ENCODE measurements at regions not wholly inside any gene's neighbourhood (a gene's known extent, or its start where the extent isn't known, plus 50 kb on each side); places are given as distances from the start of the nearest gene placed in this dataset.

DNA sequence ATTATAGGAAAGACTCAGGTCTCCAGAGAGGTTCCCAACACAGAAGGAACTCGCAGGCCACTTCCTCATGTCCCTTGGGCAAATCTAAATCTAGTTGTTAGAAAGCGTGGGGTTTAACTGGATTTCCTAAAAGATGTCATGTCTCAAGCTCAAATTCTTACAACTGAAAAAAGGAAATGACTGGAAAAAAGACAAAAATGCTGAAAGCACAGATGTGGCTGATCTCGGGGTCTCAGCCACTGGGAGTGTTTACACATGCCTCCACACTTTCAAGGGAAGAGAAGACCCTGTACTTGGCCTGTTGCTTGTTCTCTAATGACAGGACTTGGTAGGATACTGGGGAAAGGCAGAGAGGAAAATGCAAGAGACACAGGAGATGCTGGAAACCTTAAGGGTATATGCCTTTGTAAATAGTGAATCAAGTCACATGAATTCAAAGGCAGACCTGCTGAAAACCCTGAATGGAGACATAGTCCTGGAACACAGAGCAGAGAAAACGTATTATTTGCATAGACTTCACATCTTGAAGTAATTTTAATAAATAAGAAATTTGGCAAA is 160.9 kb upstream of the MEIS1 start:
- H3K4me1 ChIP-seq (ENCODE audit: control insufficient read depth in 1 of 2, insufficient read depth in 1 of 2, low read depth in 1 of 2, low read length in 1 of 2), result no peaks in the 10 kb centered on the region
- H3K4me3 ChIP-seq (ENCODE audit: low read depth in 1 of 2, low read length in 1 of 2), result no peak overlapping the region
- no peaks in the 10 kb centered on the region for H3K9me3 ChIP-seq
- H3K27me3 ChIP-seq, result no peaks in the 10 kb centered on the region
- no peaks in the 10 kb centered on the region for H3K36me3 ChIP-seq
- no peak overlapping the region for H3K27ac ChIP-seq
- TF ChIP-seq, protein P1, sequence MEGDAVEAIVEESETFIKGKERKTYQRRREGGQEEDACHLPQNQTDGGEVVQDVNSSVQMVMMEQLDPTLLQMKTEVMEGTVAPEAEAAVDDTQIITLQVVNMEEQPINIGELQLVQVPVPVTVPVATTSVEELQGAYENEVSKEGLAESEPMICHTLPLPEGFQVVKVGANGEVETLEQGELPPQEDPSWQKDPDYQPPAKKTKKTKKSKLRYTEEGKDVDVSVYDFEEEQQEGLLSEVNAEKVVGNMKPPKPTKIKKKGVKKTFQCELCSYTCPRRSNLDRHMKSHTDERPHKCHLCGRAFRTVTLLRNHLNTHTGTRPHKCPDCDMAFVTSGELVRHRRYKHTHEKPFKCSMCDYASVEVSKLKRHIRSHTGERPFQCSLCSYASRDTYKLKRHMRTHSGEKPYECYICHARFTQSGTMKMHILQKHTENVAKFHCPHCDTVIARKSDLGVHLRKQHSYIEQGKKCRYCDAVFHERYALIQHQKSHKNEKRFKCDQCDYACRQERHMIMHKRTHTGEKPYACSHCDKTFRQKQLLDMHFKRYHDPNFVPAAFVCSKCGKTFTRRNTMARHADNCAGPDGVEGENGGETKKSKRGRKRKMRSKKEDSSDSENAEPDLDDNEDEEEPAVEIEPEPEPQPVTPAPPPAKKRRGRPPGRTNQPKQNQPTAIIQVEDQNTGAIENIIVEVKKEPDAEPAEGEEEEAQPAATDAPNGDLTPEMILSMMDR (IDR thresholded peaks at IDR 0.05), result no peak

DNA sequence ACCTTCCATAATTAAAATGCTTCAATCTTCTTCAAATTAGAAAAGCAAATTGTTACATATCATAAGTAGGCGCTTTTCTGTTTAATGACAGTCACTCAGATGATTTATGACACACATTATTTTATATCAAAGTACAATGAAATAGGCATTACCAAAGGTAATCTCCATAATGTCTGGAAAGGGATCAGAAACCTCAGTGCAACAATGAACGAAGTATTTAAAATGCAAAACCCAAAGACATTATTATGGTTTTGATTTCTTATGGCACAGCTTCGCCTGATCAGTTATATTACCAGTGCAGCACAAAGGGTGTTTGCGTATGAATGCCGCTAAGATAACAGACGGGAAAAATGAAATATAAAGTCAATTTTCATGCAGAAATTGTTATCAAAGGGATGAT is 162.2 kb upstream of the MEIS1 start:
- Histone ChIP-seq H3K4me1 (ENCODE audit: control insufficient read depth in 1 of 2, insufficient read depth in 1 of 2, low read depth in 1 of 2, low read length in 1 of 2) (no peaks in the 10 kb centered on the region), H3K27me3 (no peaks in the 10 kb centered on the region), H3K9me3 (no peaks in the 10 kb centered on the region), H3K4me3 (ENCODE audit: low read depth in 1 of 2, low read length in 1 of 2) (no peak overlapping the region), H3K36me3 (no peaks in the 10 kb centered on the region), H3K27ac (no peak overlapping the region)
- TF ChIP-seq, protein P1 (IDR thresholded peaks at IDR 0.05), result no peak

DNA sequence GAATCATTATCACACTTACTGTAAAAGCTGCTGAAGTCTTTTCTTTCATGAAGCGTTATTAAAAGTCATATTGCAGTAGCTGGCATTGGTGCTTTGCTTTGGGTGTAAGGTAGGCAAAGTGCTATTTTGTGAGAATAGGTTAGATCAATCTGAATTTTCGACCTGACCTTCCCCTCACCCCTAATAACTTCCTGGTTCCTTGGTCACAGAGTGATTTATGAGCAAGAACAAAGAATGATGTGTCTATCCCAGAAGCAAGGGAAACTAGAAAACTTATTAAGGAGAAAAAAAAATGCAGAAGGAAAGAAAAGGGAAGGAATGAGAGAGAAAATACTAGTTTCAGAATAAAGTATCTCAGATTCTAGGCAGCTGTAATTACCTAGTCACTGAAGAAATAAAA is 163.1 kb upstream of the MEIS1 start:
- no peaks in the 10 kb centered on the region for H3K4me1 ChIP-seq (ENCODE audit: control insufficient read depth in 1 of 2, insufficient read depth in 1 of 2, low read depth in 1 of 2, low read length in 1 of 2)
- TF ChIP-seq, protein P1 (IDR thresholded peaks at IDR 0.05), result no peak

DNA sequence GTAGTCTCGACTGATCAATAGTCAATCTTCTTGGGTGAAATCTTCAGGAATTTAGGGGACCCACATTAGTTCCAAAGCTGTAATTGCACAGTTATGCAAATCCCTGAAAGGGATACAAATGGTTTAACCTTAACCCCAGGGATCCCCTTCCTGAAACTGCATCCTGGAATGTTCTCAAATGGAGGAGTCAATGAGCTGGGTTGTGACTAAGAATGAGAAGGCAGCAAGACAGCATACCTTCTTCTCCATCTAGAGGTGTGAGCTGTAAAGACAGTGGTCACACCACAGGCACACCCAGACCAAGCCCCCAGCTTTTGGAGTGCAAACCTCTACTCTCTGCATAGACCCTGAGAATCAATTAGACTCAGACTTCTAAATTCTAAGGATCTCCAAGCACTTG is 164.7 kb upstream of the MEIS1 start:
- no peak overlapping the region for H3K27ac ChIP-seq

More for the DNA sequence above, 163.1 kb upstream of the MEIS1 start:
- no peaks in the 10 kb centered on the region for H3K27me3 ChIP-seq
- no peak overlapping the region for H3K4me3 ChIP-seq (ENCODE audit: low read depth in 1 of 2, low read length in 1 of 2)
- H3K36me3 ChIP-seq, result no peaks in the 10 kb centered on the region
- H3K27ac ChIP-seq, result no peak overlapping the region
- no peaks in the 10 kb centered on the region for H3K9me3 ChIP-seq

DNA sequence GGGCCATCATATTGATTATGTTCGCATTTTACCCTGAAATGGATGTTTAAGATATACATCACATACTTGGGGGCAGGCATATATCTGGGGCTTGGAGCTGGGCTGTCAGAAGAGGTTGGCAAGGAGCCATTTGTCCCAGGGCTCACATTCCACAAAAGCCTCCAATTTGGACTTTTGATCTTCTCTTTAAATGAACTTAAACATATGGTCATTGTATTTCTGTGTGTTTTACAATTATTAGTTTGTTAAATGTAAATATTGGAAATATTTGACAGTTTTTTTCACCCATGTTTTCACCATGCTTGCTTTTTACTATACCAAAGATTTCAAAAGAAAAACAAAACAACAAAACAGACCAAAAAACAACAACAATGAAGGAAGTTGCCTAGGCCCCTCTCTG is 165.8 kb upstream of the MEIS1 start:
- Histone ChIP-seq H3K27ac (no peak overlapping the region), H3K9me3 (no peaks in the 10 kb centered on the region), H3K36me3 (no peaks in the 10 kb centered on the region), H3K27me3 (no peaks in the 10 kb centered on the region), H3K4me1 (ENCODE audit: control insufficient read depth in 1 of 2, insufficient read depth in 1 of 2, low read depth in 1 of 2, low read length in 1 of 2) (no peaks in the 10 kb centered on the region), H3K4me3 (ENCODE audit: low read depth in 1 of 2, low read length in 1 of 2) (no peak overlapping the region)
- TF ChIP-seq, protein P1 (IDR thresholded peaks at IDR 0.05), result no peak

More for the DNA sequence above, 164.7 kb upstream of the MEIS1 start:
- TF ChIP-seq, protein P1 (IDR thresholded peaks at IDR 0.05), result no peak
- no peaks in the 10 kb centered on the region for H3K36me3 ChIP-seq
- no peaks in the 10 kb centered on the region for H3K9me3 ChIP-seq
- no peaks in the 10 kb centered on the region for H3K27me3 ChIP-seq
- no peaks in the 10 kb centered on the region for H3K4me1 ChIP-seq (ENCODE audit: control insufficient read depth in 1 of 2, insufficient read depth in 1 of 2, low read depth in 1 of 2, low read length in 1 of 2)
- H3K4me3 ChIP-seq (ENCODE audit: low read depth in 1 of 2, low read length in 1 of 2), result no peak overlapping the region

DNA sequence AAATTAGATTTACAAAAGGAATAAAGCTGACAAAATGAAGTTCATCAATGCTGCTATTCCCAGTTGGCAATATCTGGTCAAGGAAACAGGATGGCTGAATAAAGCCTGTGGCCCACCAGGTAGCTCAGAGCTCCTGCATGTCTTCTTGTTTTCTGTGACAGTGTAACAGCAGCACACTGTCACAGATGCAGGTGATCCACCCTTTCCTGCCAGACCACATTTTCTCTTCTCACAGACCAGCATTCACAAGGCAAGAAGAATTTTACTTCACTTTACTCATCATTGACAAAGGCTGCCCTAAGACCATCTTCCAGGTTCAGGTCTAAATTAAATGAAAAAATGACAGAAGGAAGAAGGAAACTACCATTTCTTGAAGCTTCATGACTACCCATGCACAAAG is 166.2 kb upstream of the MEIS1 start:
- Histone ChIP-seq H3K4me1 (ENCODE audit: control insufficient read depth in 1 of 2, insufficient read depth in 1 of 2, low read depth in 1 of 2, low read length in 1 of 2) (no peaks in the 10 kb centered on the region), H3K27me3 (no peaks in the 10 kb centered on the region), H3K27ac (no peak overlapping the region), H3K36me3 (no peaks in the 10 kb centered on the region), H3K4me3 (ENCODE audit: low read depth in 1 of 2, low read length in 1 of 2) (no peak overlapping the region), H3K9me3 (no peaks in the 10 kb centered on the region)
- TF ChIP-seq, protein P1 (IDR thresholded peaks at IDR 0.05), result no peak
